Lung (tissue), 11 donors: ENCODE measurements at regions not wholly inside any gene's neighbourhood (a gene's known extent, or its start where the extent isn't known, plus 50 kb on each side); places are given as distances from the start of the nearest gene placed in this dataset.

Source experiments
- ATAC-seq: fragments of 200-7000 bp; cut with Tn5 transposase; one replicate; pipeline ENCODE4 v1.9.1; 2020; ENCODE audit warnings: moderate number of reproducible peaks; ENCODE audit not compliant: insufficient read depth, low FRiP score
- DNase-seq, 3 donors: peaks; one replicate each; pipeline ENCODE4 v3.0.0-alpha.2; 2013 to 2017
- H3K27ac ChIP-seq, 2 donors: one replicate each; pipeline ENCODE4 v1.5.1; 2013; ENCODE audit warnings: mild to moderate bottlenecking in 2 of 2, moderate library complexity in 2 of 2, control low read depth in 1 of 2, inconsistent platforms in 1 of 2, low read depth in 1 of 2, low read length in 1 of 2
- H3K27me3 ChIP-seq, 3 donors: one replicate each; pipeline ENCODE4 v1.5.1; 2013; ENCODE audit warnings: low read length in 2 of 3; ENCODE audit not compliant: control insufficient read depth in 3 of 3, insufficient read depth in 3 of 3
- H3K36me3 ChIP-seq, 4 donors: one replicate each; pipeline ENCODE4 v1.5.1; 2013; ENCODE audit warnings: low read length in 4 of 4, mild to moderate bottlenecking in 1 of 4, moderate library complexity in 1 of 4; ENCODE audit not compliant: control insufficient read depth in 4 of 4, insufficient read depth in 4 of 4
- H3K4me1 ChIP-seq, 5 donors: one replicate each; pipeline ENCODE4 v1.5.1; 2013; ENCODE audit warnings: low read length in 5 of 5, mild to moderate bottlenecking in 2 of 5, moderate library complexity in 1 of 5; ENCODE audit not compliant: control insufficient read depth in 5 of 5, insufficient read depth in 5 of 5
- H3K4me3 ChIP-seq: one replicate; pipeline ENCODE4 v1.5.1; 2013; ENCODE audit warnings: mild to moderate bottlenecking, control low read depth, moderate library complexity
- H3K9ac ChIP-seq, 2 donors: one replicate each; pipeline ENCODE4 v1.5.1; 2013; ENCODE audit warnings: low read length in 2 of 2, control low read depth in 1 of 2; ENCODE audit not compliant: insufficient read depth in 1 of 2
- H3K9me3 ChIP-seq, 4 donors: one replicate each; pipeline ENCODE4 v1.5.1; 2013; ENCODE audit warnings: low read length in 3 of 4, mild to moderate bottlenecking in 1 of 4, moderate library complexity in 1 of 4; ENCODE audit not compliant: control insufficient read depth in 4 of 4, insufficient read depth in 3 of 4
- WGBS, 2 donors: extraction: QIAGEN DNeasy Blood & Tissue Kit; methylation state at CpG; one replicate each; pipeline ENCODE4 v1.1.7; 2013; 5-methylcytosine and 5-hydroxymethylcytosine counted together
- TF ChIP-seq, protein P1 (sequence below): IDR thresholded peaks from 2 replicates; pipeline ENCODE4 v1.5.1; 2012; ENCODE audit warnings: mild to moderate bottlenecking; ENCODE audit errors: control extremely low read depth, extremely low read depth
- donor health status: control.
- donor health status: control.
- donor health status: Bipolar disorder and iron deficiency.
- donor health status: healthy.
- donor health status: DM: yes; HTN: yes; CAD: no.

DNA sequence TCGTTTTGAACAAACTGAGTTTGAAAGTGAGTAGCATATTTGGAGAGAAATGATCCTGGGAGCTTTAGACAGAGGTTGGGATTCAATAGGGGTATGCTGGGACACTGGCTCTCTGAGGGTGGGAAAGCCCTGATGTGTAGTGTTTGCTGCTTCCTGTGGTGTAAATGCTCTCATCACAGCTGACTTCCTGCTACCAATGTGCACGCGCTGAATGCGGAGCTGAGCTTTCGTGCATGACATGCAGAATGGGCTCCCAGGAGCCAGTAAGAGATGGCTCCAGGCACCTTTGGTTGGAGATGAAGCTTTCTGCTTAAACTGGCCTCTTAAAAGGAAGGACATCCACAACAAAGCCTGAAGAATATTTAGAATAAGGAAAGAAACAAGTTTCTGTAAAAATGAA lies 224.1 kb upstream of the CCDC150 start:
- no peaks in the 10 kb centered on the region for H3K27me3 ChIP-seq
- peaks cover 0 to 14% (median 3%) of the 10 kb centered on the region in 5 donors for H3K4me1 ChIP-seq
- no peak overlapping the region for H3K27ac ChIP-seq
- no peak overlapping the region for H3K9ac ChIP-seq
- ATAC-seq = no peak
- no peaks in the 10 kb centered on the region for H3K36me3 ChIP-seq
- no peak overlapping the region for H3K4me3 ChIP-seq
- TF ChIP-seq, protein P1, sequence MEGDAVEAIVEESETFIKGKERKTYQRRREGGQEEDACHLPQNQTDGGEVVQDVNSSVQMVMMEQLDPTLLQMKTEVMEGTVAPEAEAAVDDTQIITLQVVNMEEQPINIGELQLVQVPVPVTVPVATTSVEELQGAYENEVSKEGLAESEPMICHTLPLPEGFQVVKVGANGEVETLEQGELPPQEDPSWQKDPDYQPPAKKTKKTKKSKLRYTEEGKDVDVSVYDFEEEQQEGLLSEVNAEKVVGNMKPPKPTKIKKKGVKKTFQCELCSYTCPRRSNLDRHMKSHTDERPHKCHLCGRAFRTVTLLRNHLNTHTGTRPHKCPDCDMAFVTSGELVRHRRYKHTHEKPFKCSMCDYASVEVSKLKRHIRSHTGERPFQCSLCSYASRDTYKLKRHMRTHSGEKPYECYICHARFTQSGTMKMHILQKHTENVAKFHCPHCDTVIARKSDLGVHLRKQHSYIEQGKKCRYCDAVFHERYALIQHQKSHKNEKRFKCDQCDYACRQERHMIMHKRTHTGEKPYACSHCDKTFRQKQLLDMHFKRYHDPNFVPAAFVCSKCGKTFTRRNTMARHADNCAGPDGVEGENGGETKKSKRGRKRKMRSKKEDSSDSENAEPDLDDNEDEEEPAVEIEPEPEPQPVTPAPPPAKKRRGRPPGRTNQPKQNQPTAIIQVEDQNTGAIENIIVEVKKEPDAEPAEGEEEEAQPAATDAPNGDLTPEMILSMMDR = no peak
- no peak for DNase-seq
- 61 to 70% methylated on average over 5 of the region's 5 CpGs for WGBS, 2 donors
- no peaks in the 10 kb centered on the region for H3K9me3 ChIP-seq

DNA sequence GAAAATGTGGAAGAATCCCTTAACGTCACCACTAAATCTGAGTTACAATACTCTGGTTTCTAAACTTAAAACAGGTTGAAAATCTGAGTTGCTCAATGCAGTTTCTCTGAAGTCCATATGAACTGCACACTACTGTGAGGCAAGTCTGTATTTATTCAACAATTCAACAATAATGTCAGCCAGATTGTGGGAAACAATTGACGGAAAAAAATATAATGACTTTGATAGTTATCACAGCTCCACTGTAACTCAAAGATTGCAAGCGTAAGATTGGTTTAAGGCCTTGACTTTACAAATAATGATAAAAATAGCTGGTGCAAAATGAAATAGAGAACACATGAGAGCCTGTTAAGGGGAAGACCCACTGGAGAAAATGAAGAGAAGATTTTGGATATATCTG lies 219.4 kb upstream of the CCDC150 start:
- H3K36me3 ChIP-seq = no peaks in the 10 kb centered on the region
- H3K4me1 ChIP-seq = peaks cover 0 to 14% (median 0%) of the 10 kb centered on the region in 5 donors
- DNase-seq (no peak), ATAC-seq (no peak)
- no peak overlapping the region for H3K27ac ChIP-seq
- H3K4me3 ChIP-seq = no peak overlapping the region
- TF ChIP-seq, protein P1 = no peak
- no peaks in the 10 kb centered on the region for H3K9me3 ChIP-seq
- WGBS, 2 donors = 79 to 80% methylated on average over 3 of the region's 3 CpGs
- H3K27me3 ChIP-seq = no peaks in the 10 kb centered on the region
- H3K9ac ChIP-seq = no peak overlapping the region

DNA sequence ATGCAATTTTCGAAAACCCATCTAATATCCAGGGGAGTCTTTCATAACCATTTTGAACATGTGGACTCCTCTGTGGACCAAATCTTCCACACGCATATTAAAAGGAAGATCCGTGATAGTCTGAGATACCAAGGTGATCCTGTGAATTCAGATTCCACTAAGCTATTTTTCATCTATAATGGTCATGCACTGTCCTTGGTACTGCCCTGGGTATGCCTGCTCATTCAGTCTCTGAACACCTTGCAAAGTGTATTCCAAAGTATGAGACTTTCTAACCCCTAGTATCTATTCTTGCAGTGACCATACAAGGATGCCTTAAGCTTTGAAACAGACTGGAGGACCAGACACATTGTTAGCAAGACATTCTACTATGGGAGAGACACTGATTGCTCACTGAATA lies 217.6 kb upstream of the CCDC150 start:
- no peak overlapping the region for H3K4me3 ChIP-seq
- H3K27me3 ChIP-seq = no peaks in the 10 kb centered on the region
- ATAC-seq (no peak), DNase-seq (no peak)
- H3K9ac ChIP-seq = no peak overlapping the region
- peaks cover 0 to 9% (median 0%) of the 10 kb centered on the region in 5 donors for H3K4me1 ChIP-seq
- 96 to 97% methylated on average over 3 of the region's 3 CpGs for WGBS, 2 donors
- H3K27ac ChIP-seq = no peak overlapping the region
- TF ChIP-seq, protein P1 = no peak
- H3K9me3 ChIP-seq = no peaks in the 10 kb centered on the region
- no peaks in the 10 kb centered on the region for H3K36me3 ChIP-seq

DNA sequence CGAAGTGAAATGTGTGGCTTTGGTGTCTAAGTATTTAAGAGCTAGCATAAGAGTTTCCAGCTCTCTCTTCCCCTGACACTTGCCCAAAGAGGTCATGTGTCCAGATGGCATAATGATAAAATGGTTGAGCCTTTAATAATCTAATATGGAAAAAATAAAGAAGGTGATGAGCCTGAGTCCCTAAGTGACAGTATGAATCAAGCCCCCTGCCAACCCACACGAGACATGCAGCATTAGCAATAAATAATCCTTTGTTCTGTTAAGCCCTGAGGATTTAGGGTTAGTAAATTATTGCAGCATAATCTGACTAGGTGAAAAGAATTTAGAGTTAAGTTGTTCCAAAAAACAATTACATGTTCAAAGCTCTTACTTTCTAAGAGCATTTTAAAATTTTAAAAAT lies 217.2 kb upstream of the CCDC150 start:
- WGBS, 2 donors = 83 to 86% methylated on average over 2 of the region's 2 CpGs
- ATAC-seq = no peak

More for the DNA sequence above, 217.2 kb upstream of the CCDC150 start:
- Histone ChIP-seq H3K4me1 (peaks cover 0 to 9% (median 0%) of the 10 kb centered on the region in 5 donors), H3K9me3 (no peaks in the 10 kb centered on the region), H3K36me3 (no peaks in the 10 kb centered on the region), H3K9ac (no peak overlapping the region), H3K4me3 (no peak overlapping the region), H3K27me3 (no peaks in the 10 kb centered on the region), H3K27ac (no peak overlapping the region)
- TF ChIP-seq, protein P1 = no peak
- no peak for DNase-seq
